HL-60/S4 treated with phorbol 12-myristate 13-acetate at 8.2 ng/mL for 4 days and 3 days (cell line): ENCODE measurements at regions not wholly inside any gene's neighbourhood (a gene's known extent, or its start where the extent isn't known, plus 50 kb on each side); places are given as distances from the start of the nearest gene placed in this dataset.

ENCODE experiments used
- in situ Hi-C: fragments of 300-500 bp; cut with MboI; formaldehyde crosslinking; loops from 2 replicates; pipeline ENCODE4 v1.15.0; 2022; ENCODE audit warnings: low sequenced_read_pairs

- in situ Hi-C loops = no loop called here
Measured at GRCh38 chr5:153439130-153439529, 51.3 kb upstream of the GRIA1 start.
